ENCODE measurements at regions not wholly inside any gene's neighbourhood (a gene's known extent, or its start where the extent isn't known, plus 50 kb on each side); places are given as distances from the start of the nearest gene placed in this dataset.

- H3K4me1 Mint-ChIP-seq (ENCODE audit: low read depth), result no peaks in the 10 kb centered on the region
- no peaks in the 10 kb centered on the region for H3K27me3 Mint-ChIP-seq
- no peaks in the 10 kb centered on the region for H3K36me3 Mint-ChIP-seq (ENCODE audit: insufficient read depth)
- no peak for TF ChIP-seq CTCF (IDR thresholded peaks at IDR 0.05; ENCODE audit: unreplicated experiment)
- H3K4me3 Mint-ChIP-seq (ENCODE audit: low read depth), result no peak overlapping the region
- DNase-seq (ENCODE audit: low spot score, unreplicated experiment), result no peak
- H3K9me3 Mint-ChIP-seq (ENCODE audit: low read depth), result no peaks in the 10 kb centered on the region
- no peak overlapping the region for H3K27ac Mint-ChIP-seq
Observed at GRCh38 chr4:180640193-180640592, 1603.0 kb upstream of the TENM3 start.

GRCh38 chr4:180641495-180641894 lies 1601.7 kb upstream of the TENM3 start:
- no peaks in the 10 kb centered on the region for H3K4me1 Mint-ChIP-seq (ENCODE audit: low read depth)
- no peak overlapping the region for H3K27ac Mint-ChIP-seq
- H3K27me3 Mint-ChIP-seq, result no peaks in the 10 kb centered on the region
- no peak for DNase-seq (ENCODE audit: low spot score, unreplicated experiment)
- H3K4me3 Mint-ChIP-seq (ENCODE audit: low read depth), result no peak overlapping the region
- H3K36me3 Mint-ChIP-seq (ENCODE audit: insufficient read depth), result no peaks in the 10 kb centered on the region
- TF ChIP-seq CTCF (IDR thresholded peaks at IDR 0.05; ENCODE audit: unreplicated experiment), result no peak
- no peaks in the 10 kb centered on the region for H3K9me3 Mint-ChIP-seq (ENCODE audit: low read depth)

GRCh38 chr4:180642732-180643131 lies 1600.5 kb upstream of the TENM3 start:
- Mint-ChIP-seq H3K27ac (no peak overlapping the region), H3K4me1 (ENCODE audit: low read depth) (no peaks in the 10 kb centered on the region), H3K9me3 (ENCODE audit: low read depth) (no peaks in the 10 kb centered on the region), H3K27me3 (no peaks in the 10 kb centered on the region), H3K4me3 (ENCODE audit: low read depth) (no peak overlapping the region), H3K36me3 (ENCODE audit: insufficient read depth) (no peaks in the 10 kb centered on the region)
- TF ChIP-seq CTCF (IDR thresholded peaks at IDR 0.05; ENCODE audit: unreplicated experiment), result no peak
- DNase-seq (ENCODE audit: low spot score, unreplicated experiment), result no peak

- Mint-ChIP-seq H3K27me3 (no peaks in the 10 kb centered on the region), H3K4me1 (ENCODE audit: low read depth) (no peaks in the 10 kb centered on the region), H3K4me3 (ENCODE audit: low read depth) (no peak overlapping the region), H3K36me3 (ENCODE audit: insufficient read depth) (no peaks in the 10 kb centered on the region), H3K9me3 (ENCODE audit: low read depth) (no peaks in the 10 kb centered on the region), H3K27ac (no peak overlapping the region)
- no peak for DNase-seq (ENCODE audit: low spot score, unreplicated experiment)
- TF ChIP-seq CTCF (IDR thresholded peaks at IDR 0.05; ENCODE audit: unreplicated experiment), result no peak
Observed at GRCh38 chr4:180650273-180650672, 1592.9 kb upstream of the TENM3 start.

- H3K27ac Mint-ChIP-seq, result no peak overlapping the region
Observed at GRCh38 chr4:180652533-180652932, 1590.7 kb upstream of the TENM3 start.

More at GRCh38 chr4:180652533-180652932, 1590.7 kb upstream of the TENM3 start:
- H3K36me3 Mint-ChIP-seq (ENCODE audit: insufficient read depth), result no peaks in the 10 kb centered on the region
- H3K27me3 Mint-ChIP-seq, result no peaks in the 10 kb centered on the region
- no peak for DNase-seq (ENCODE audit: low spot score, unreplicated experiment)
- no peak for TF ChIP-seq CTCF (IDR thresholded peaks at IDR 0.05; ENCODE audit: unreplicated experiment)
- H3K9me3 Mint-ChIP-seq (ENCODE audit: low read depth), result no peaks in the 10 kb centered on the region
- no peak overlapping the region for H3K4me3 Mint-ChIP-seq (ENCODE audit: low read depth)
- peaks cover 6% of the 10 kb centered on the region for H3K4me1 Mint-ChIP-seq (ENCODE audit: low read depth)
